ENCODE measurements at regions not wholly inside any gene's neighbourhood (a gene's known extent, or its start where the extent isn't known, plus 50 kb on each side); places are given as distances from the start of the nearest gene placed in this dataset.
"Not testable (repeated sequence)": the region's sequence is repeated elsewhere in the genome, so short reads cannot be mapped to it uniquely, and the experiment has no call there.

GRCh38 chr5:114120166-114120565, 241.7 kb upstream of the KCNN2 start:
- H3K9me3 ChIP-seq: no peaks in the 10 kb centered on the region
- TF ChIP-seq CTCF (IDR thresholded peaks at IDR 0.05): no peak
- no peaks in the 10 kb centered on the region for H3K4me1 ChIP-seq
- H3K36me3 ChIP-seq: no peaks in the 10 kb centered on the region
- H3K27ac ChIP-seq: no peak overlapping the region
- DNase-seq: no peak
- ATAC-seq: no peak
- FAIRE-seq: no peak
- no peaks in the 10 kb centered on the region for H3K27me3 ChIP-seq
- intact Hi-C loops (cut with DNase I): no loop called here
- 60 to 64% methylated on average over 4 of the region's 4 CpGs for WGBS, 2 donors
- no peak overlapping the region for H3K4me3 ChIP-seq

- WGBS, 2 donors: 57 to 59% methylated on average over 2 of the region's 2 CpGs
- ATAC-seq (no peak), FAIRE-seq (no peak), DNase-seq (no peak)
- H3K36me3 ChIP-seq: no peaks in the 10 kb centered on the region
- no peaks in the 10 kb centered on the region for H3K27me3 ChIP-seq
- TF ChIP-seq CTCF (IDR thresholded peaks at IDR 0.05): no peak
- H3K27ac ChIP-seq: no peak overlapping the region
- H3K4me3 ChIP-seq: no peak overlapping the region
- no peaks in the 10 kb centered on the region for H3K4me1 ChIP-seq
- intact Hi-C loops (cut with DNase I): no loop called here
- no peaks in the 10 kb centered on the region for H3K9me3 ChIP-seq
Observed at GRCh38 chr5:114122852-114123251, 239.0 kb upstream of the KCNN2 start.

- no peak for FAIRE-seq
- Histone ChIP-seq H3K27ac (no peak overlapping the region), H3K4me3 (no peak overlapping the region), H3K9me3 (no peaks in the 10 kb centered on the region), H3K27me3 (no peaks in the 10 kb centered on the region), H3K4me1 (peaks cover 0 to 2% (median 0%) of the 10 kb centered on the region in 3 donors), H3K36me3 (no peaks in the 10 kb centered on the region)
- TF ChIP-seq CTCF (IDR thresholded peaks at IDR 0.05): no peak
- intact Hi-C loops (cut with DNase I): no loop called here
- 94 to 100% methylated on average over 2 of the region's 2 CpGs for WGBS, 2 donors
- ATAC-seq: no peak
- no peak for DNase-seq
Observed at GRCh38 chr5:114123654-114124053, 238.2 kb upstream of the KCNN2 start.

- TF ChIP-seq CTCF (IDR thresholded peaks at IDR 0.05): no peak
- no peak for ATAC-seq
- Histone ChIP-seq H3K9me3 (no peaks in the 10 kb centered on the region), H3K27me3 (no peaks in the 10 kb centered on the region), H3K27ac (no peak overlapping the region), H3K4me3 (no peak overlapping the region), H3K36me3 (no peaks in the 10 kb centered on the region), H3K4me1 (peaks cover 0 to 3% (median 0%) of the 10 kb centered on the region in 3 donors)
- DNase-seq: no peak
- no peak for FAIRE-seq
- 84 to 91% methylated on average over 3 of the region's 3 CpGs for WGBS, 2 donors
- intact Hi-C loops (cut with DNase I): no loop called here
Observed at GRCh38 chr5:114146398-114146797, 215.5 kb upstream of the KCNN2 start.

GRCh38 chr5:114148253-114148652, 213.6 kb upstream of the KCNN2 start:
- Histone ChIP-seq H3K4me1 (peaks cover 0 to 3% (median 0%) of the 10 kb centered on the region in 3 donors), H3K36me3 (no peaks in the 10 kb centered on the region), H3K4me3 (no peak overlapping the region), H3K27me3 (no peaks in the 10 kb centered on the region), H3K27ac (peak overlapping the region in 3 of 4 donors; percentile 42 to 73 (median 51)), H3K9me3 (no peaks in the 10 kb centered on the region)
- WGBS, 2 donors: 29 to 38% methylated on average over 3 of the region's 3 CpGs
- FAIRE-seq (no peak), ATAC-seq (peak; percentile 88 to 94 (median 92)), DNase-seq (peak in 4 of 6 donors; percentile 36 to 72 (median 63))
- no peak for TF ChIP-seq CTCF (IDR thresholded peaks at IDR 0.05)
- intact Hi-C loops (cut with DNase I): no loop called here

- DNase-seq (peak in 2 of 6 donors; percentile 12), ATAC-seq (peak; percentile 59 to 78 (median 68))
- peak overlapping the region in 3 of 4 donors; percentile 42 to 73 (median 51) for H3K27ac ChIP-seq
- H3K4me3 ChIP-seq; H3K9me3 ChIP-seq; H3K27me3 ChIP-seq; H3K36me3 ChIP-seq; H3K4me1 ChIP-seq; intact Hi-C loops (cut with DNase I); FAIRE-seq: not testable (repeated sequence)
- WGBS, 2 donors: 64 to 72% methylated on average over 3 of the region's 3 CpGs
Observed at GRCh38 chr5:114148728-114149127, 213.1 kb upstream of the KCNN2 start.
